Stimulated activated CD4-positive, alpha-beta T cell treated with anti-CD3 and anti-CD28 coated beads, Interleukin-4, amount 100 ng/mL, for 1 hour (primary cell): ENCODE measurements at regions not wholly inside any gene's neighbourhood (a gene's known extent, or its start where the extent isn't known, plus 50 kb on each side); places are given as distances from the start of the nearest gene placed in this dataset.
"Not testable (repeated sequence)": the region's sequence is repeated elsewhere in the genome, so short reads cannot be mapped to it uniquely, and the experiment has no call there.

ENCODE experiments used
- DNase-seq: peaks from one replicate; pipeline ENCODE4 v3.0.0-alpha.2; 2020

DNA sequence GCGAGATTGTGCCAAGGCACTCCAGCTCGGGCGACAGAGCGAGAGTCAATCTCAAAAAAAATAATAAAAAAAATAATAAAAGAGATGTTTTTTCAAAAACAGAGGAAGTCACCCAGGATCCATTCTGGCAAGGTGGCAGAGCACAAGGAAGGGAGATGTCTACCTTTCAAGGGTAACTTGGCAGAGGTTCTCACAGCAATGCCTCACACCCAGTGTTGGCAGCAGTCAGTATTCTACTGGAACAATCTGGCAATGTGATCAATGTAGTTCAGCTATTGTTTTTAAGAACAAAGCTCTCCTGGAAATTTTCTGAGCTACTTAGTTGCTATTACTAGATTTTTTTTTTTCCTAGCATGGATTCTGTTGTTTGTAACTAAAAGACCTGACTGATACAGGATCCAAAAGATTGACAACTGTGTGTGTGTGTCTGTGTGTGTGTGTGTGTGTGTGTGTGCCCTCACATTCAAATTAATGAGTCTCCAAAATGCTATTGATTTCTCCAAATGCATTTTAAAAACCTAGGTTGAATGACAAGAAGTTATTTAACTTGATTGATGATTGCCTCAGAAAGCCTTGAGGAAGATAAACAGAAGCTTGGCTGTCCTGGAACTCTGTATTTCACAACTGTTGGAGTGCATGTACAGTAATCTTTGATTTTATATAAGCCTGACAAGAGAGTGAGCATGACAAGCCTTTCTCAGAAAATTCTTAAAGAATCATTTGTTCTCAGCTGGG is 114.1 kb upstream of the RREB1 start:
- DNase-seq, result no peak

DNA sequence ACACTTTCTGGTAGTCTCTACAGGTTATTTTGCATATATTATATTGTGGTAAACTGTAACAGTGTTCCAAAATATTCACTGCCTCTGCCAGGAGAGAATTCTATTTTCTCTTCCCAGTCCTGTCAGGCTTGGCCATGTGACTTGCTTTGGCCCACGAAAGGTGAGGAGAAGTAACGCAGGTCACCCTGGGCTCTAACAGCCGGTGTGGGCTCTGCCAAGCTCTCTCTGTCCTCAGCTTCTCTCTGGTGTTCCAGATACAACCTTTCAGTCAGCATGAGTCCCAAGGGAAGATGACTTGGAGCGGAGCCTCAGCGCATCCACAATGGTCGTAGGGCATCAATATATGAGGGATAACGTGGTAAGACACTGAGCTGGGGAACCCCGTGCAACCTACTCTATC is 113.0 kb upstream of the RREB1 start:
- DNase-seq, result no peak

GRCh38 chr6:6995328-6995727 is 112.4 kb upstream of the RREB1 start:
- DNase-seq, result no peak

DNA sequence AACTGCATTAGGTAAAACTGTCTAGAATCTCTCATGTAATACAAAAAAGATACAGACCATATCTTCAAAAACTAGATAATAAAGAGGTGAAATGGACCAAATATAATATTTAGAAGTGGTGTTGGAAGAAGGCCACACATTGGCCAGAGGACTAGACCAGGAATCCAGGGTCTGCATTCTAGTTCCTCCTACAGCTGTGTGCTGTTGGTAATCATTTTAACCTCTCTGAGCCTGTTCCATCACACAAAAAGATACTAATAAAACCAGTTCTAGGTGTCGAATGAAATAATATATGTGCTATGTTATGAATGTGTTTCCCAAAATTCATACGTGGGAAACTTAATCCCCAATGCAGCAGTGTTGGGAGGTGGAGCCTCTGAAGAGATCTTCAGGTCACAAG is 111.6 kb upstream of the RREB1 start:
- DNase-seq, result no peak

- DNase-seq, result no peak
Observed at GRCh38 chr6:6997263-6998193, 110.2 kb upstream of the RREB1 start.

DNA sequence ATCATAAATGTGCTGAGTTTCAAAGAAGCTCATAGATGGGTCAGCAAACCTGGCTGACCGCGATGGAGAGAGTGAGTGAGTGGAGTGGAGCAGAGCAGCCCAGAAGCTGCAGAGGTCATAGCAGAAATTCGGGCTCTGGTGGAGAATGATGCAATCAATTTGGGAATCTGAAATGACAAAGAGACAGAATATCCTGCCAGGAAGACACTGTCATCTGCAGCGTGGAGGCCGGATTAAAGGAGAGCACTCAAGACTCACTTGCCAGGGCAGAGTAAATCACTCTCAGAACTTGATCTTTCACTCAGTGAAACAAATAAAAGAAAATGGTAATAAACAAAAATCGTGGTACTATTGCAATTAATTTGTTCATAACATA is 109.6 kb upstream of the RREB1 start:
- DNase-seq, result no peak

DNA sequence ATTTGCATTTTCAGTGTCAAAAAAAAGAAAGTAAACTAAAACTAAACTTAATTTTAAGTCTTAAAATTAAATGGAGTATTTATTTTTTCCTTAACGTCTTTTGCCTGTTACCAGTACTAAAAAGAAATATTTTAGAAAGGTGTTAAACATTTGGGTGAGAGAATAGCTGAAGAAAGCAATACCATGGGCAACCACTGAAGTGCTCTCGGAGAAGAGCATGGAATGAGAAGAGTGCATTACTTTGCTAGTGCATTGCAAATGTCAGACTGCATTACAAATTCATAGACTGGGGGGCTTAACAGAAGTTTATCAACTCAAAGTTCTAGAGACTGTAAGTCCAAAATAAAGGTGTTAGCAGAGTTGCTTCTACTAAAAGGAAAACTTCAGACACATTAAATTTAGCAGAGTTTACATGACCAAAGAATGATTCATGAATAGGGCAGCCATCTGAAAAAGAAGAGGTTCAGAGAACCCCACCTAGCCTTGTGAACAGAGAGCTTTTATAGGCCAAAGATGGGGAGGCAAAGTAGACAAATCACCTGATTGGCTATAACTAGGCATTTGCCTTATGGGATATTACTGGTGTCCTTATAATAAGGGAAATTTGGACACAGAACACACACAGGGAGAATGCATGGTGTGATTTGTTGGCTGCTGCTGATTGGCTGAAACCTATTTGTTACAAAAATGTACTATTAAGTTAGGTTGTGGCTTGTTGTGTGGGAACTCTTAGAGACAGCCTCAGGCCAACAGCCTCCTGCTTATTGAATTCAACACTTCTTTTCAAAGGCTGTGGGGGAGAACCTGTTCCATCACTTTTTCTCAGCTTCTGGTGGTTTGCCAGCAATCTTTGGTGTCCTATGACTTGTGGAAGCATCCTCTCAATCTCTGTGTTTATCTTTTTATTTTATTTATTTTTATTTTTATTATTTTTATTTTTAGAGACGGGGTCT is 106.7 kb upstream of the RREB1 start:
- DNase-seq, result no peak

DNA sequence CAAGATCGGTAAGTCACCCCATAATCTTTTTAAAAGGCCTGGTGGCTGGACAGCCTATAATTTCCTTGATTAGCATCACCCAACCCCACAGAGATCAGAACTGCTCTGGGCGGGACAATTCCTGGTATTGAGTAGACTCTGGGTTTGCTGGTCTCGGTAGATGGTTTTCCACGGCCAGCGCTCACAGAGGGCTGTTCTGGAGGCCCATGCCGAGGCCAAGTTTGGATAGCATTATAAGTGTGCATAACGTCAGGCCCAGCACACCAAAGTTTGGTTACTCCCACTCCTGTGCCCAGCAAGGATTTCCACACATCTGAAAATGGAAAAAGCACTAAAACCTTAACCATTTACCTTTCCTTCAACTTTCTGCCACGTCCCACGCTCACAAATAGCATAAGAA is 104.7 kb upstream of the RREB1 start:
- no peak for DNase-seq

DNA sequence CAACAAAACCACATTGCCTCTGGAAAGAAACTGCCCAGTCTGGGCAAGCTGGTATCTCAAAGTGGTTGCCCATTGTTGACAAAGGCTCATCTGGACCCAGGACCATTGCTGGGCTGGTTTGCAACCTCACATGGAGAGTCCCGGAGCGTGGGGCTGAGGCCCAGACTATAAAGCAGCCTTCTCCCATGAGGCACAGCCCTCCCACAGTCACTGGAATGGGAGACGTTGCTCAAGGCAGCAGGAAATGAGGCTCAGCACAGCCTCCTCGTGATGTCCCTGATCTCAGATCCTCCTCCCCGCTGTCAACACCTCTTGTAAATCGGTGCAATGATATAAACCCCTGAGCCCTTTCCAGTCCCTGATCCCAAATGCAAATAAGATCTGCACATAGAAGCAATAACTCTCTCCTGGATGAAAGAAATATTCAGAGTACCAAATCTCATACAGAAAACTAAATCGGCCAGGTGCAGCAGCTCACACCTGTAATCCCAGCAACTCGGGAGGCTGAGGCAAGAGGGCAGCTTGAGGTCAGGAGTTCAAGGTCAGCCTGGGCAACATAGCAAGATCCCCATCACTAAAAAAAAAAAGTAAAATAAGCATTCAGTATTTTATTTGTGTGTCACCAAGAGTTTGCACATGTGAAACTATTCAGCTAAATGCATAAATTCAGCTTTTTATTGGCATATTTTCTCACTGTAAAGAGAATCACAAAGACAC is 103.0 kb upstream of the RREB1 start:
- no peak for DNase-seq

DNA sequence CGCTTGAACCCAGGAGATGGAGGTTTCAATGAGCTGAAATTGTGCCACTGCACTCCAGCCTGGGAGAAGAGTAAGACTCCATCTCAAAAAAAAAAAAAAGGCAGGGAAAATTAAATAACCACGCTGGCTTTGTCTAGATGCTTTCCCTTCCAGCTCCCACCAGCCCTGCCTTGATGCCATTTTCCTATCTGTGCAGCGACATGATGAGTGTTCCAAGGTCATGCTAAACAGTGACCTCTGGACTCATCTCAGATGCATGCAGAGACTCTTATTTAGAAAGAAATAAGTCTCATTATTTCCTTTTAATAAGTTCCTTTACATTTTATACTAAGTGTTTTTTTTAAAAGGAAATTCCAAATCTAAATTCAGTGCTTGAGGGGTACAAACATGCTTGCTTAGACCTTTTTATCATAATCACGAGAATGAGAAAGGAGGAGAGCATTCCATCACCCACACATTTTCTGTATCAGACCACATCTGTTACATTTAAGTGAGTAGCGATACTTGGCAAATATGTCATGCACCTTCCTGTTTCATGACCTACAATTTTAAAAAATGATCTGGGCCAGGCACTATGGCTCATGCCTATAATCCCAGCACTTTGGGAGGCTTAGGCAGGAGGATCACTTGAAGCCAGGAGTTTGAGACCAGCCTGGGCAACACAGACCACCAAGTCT is 101.1 kb upstream of the RREB1 start:
- DNase-seq, result no peak

- no peak for DNase-seq
Observed at GRCh38 chr6:7008451-7008988, 99.2 kb upstream of the RREB1 start.

GRCh38 chr6:7016226-7016625 is 91.5 kb upstream of the RREB1 start:
- no peak for DNase-seq

DNA sequence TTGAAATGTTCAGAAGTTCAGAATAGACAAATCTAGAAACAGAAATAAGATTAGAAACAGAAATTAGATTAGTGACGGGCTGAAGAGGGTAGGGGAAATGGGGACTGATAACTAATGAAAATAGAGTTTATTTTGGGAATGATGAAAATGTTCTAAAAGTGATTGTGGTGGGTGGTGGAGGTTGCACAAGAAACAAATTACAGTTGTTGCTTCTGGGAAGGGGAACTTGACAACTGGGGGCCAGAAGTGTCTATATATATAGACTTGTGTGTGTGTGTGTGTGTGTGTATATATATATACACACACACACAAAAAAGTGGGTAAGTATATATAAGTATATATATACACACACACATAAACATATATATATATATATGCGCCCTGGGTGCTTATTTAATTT is 86.5 kb upstream of the RREB1 start:
- DNase-seq, result no peak

DNA sequence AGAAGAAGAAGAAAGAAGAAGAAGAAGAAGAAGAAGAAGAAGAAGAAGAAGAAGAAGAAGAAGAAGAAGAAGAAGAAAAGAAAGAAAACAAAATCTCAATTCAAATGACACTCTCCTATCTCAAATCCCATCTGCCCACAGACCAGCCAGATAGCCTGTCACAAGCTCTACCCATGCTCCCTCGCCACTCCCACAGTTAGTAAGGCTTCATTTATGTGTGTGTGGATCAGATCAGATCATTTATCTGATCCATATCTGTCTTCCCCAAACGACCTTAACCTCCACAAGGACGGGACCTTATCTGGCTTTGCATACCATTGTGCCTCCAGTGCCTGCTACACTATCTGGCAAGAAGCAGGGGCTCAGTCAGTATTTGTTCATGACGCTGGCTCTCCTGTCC is 81.9 kb upstream of the RREB1 start:
- DNase-seq, result no peak

GRCh38 chr6:7028963-7029362 is 78.8 kb upstream of the RREB1 start:
- DNase-seq, result not testable (repeated sequence)

DNA sequence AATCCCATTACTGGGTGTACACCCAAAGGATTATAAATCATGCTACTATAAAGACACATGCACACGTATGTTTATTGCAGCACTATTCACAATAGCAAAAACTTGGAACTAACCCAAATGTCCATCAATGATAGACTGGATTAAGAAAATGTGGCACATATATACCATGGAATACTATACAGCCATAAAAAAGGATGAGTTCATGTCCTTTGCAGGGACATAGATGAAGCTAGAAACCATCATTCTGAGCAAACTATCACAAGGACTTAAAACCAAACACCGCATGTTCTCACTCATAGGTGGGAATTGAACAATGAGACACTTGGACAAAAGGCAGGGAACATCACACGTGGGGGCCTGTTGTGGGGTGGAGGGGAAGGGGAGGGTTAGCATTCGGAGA is 76.8 kb upstream of the RREB1 start:
- not testable (repeated sequence) for DNase-seq

DNA sequence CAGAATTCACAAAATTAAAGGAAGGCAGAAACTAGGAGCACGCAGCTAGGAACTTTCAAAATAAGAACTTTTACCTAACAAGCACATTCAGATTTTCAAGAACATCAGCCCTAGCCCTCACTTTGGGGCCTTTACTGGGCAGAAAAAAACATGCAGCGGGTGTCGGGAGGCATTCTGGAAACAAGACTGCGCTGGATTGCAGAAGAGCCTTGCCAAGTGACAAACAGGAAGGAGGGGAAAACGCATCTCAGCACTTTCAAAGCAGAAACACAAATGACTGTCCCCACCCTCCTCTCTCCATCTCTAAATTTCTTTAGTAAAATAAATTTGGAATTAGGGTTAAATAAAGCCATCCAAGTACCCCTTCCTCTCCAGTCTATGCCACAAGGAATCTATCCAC is 74.6 kb upstream of the RREB1 start:
- no peak for DNase-seq

GRCh38 chr6:7034055-7034454 is 73.7 kb upstream of the RREB1 start:
- no peak for DNase-seq

- DNase-seq, result no peak
Observed at GRCh38 chr6:7035837-7036249, 71.9 kb upstream of the RREB1 start.

DNA sequence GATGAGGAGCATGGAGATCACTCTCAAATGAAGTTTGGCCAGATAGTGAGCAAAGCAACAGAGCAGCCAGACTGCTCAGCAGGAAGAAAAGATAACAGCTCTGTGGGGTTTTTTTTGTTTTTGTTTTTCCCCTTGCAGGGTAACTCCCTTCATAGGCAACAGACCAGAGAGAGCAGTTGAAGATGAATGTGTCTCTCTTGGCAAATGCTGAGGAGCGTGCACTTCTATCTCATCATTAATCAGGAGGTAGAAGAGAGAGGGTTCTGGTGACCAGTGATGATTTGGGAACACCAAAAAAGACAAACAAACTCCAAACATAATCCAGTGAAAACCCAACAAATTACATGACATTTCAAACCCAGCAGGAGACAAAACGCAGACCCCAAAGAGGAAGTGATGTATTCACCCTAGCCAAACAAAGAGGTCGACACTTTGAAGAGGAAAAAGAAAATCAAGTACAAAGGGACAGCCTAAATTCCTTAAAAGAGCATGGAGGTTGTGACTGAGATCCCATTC is 66.2 kb upstream of the RREB1 start:
- DNase-seq, result no peak

GRCh38 chr6:7042056-7042653 is 65.6 kb upstream of the RREB1 start:
- DNase-seq, result no peak
